Vagina (tissue), 2 donors: ENCODE measurements at regions not wholly inside any gene's neighbourhood (a gene's known extent, or its start where the extent isn't known, plus 50 kb on each side); places are given as distances from the start of the nearest gene placed in this dataset.

Source experiments
- POLR2A ChIP-seq, 2 donors: fragments of 450-650 bp; IDR thresholded peaks; one replicate each; pipeline ENCODE4 v1.6.1; 2017; ENCODE audit warnings: antibody characterized with exemption in 2 of 2, mild to moderate bottlenecking in 2 of 2, moderate library complexity in 2 of 2
- TF ChIP-seq, protein P1 (sequence below), 3 experiments: fragments of 450-650 bp in 2 of 3; fragments of 200-600 bp in 1 of 3; sonication (generic) in 1 of 3; IDR thresholded peaks; one replicate each; pipeline ENCODE4 v1.5.1; 2017 to 2019; ENCODE audit warnings: antibody characterized with exemption in 3 of 3, mild to moderate bottlenecking in 2 of 3, moderate library complexity in 2 of 3

DNA sequence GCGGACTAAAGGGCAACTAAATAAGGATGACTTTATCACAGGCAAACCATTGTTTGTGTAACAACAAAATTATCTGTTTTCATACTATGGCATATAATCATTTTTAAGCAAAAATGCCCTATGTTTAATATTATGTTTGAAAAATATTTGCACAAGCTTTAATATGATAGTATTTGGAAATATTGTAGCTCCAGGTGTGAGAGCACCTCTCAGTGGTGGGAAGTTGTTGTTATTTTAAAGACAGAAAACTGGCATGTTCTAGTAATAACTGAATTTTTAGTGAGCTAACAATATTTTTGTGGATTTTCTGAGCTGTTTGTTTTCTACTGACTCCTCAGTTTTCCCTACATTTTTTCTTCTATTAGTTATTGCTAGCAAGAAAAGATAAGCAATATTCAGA, 578.8 kb downstream of the KCNT2 start:
- TF ChIP-seq POLR2A (IDR thresholded peaks at IDR 0.05) = no peak
- TF ChIP-seq, protein P1, sequence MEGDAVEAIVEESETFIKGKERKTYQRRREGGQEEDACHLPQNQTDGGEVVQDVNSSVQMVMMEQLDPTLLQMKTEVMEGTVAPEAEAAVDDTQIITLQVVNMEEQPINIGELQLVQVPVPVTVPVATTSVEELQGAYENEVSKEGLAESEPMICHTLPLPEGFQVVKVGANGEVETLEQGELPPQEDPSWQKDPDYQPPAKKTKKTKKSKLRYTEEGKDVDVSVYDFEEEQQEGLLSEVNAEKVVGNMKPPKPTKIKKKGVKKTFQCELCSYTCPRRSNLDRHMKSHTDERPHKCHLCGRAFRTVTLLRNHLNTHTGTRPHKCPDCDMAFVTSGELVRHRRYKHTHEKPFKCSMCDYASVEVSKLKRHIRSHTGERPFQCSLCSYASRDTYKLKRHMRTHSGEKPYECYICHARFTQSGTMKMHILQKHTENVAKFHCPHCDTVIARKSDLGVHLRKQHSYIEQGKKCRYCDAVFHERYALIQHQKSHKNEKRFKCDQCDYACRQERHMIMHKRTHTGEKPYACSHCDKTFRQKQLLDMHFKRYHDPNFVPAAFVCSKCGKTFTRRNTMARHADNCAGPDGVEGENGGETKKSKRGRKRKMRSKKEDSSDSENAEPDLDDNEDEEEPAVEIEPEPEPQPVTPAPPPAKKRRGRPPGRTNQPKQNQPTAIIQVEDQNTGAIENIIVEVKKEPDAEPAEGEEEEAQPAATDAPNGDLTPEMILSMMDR (IDR thresholded peaks at IDR 0.05) = no peak
